MCF 10A (cell line): ENCODE measurements at regions not wholly inside any gene's neighbourhood (a gene's known extent, or its start where the extent isn't known, plus 50 kb on each side); places are given as distances from the start of the nearest gene placed in this dataset.

ENCODE experiments used
- BruUV-seq: library from RNA; stranded (reverse); fragments of 400-500 nt; replicated peaks from 2 replicates; lab custom pipeline; 2021; lab: Mats Ljungman, UMichigan
- CTCF ChIA-PET: fragments of 300-600 bp; sonication (Branson Sonifier 250); formaldehyde crosslinking; extraction: SDS; loops from one replicate; lab custom pipeline; 2021; ENCODE audit warnings: antibody characterized with exemption, inconsistent platforms; lab: Yijun Ruan, JAX
- POLR2A ChIA-PET: fragments of 300-600, 350-650 bp; sonication (Branson Sonifier 250); formaldehyde crosslinking; extraction: SDS; loops from one replicate; lab custom pipeline; 2020; ENCODE audit warnings: antibody characterized with exemption, inconsistent platforms; lab: Yijun Ruan, JAX
- DNase-seq: peaks from one replicate; pipeline ENCODE4 v3.0.0-alpha.2; 2018; ENCODE audit not compliant: unreplicated experiment
- H3K27ac Mint-ChIP-seq: one replicate; pipeline ENCODE4 v1.8.0; 2022; ENCODE audit warnings: mild to moderate bottlenecking, low read depth, mixed read lengths; ENCODE audit not compliant: unreplicated experiment
- H3K27me3 Mint-ChIP-seq: one replicate; pipeline ENCODE4 v1.8.0; 2022; ENCODE audit warnings: mixed read lengths; ENCODE audit not compliant: insufficient read depth, unreplicated experiment
- H3K36me3 Mint-ChIP-seq: one replicate; pipeline ENCODE4 v1.8.0; 2022; ENCODE audit warnings: mild to moderate bottlenecking, moderate library complexity, mixed read lengths; ENCODE audit not compliant: insufficient read depth, unreplicated experiment
- H3K4me1 Mint-ChIP-seq: one replicate; pipeline ENCODE4 v1.8.0; 2022; ENCODE audit warnings: mixed read lengths; ENCODE audit not compliant: insufficient read depth, unreplicated experiment
- H3K4me3 Mint-ChIP-seq: one replicate; pipeline ENCODE4 v1.8.0; 2022; ENCODE audit warnings: mild to moderate bottlenecking, moderate library complexity, mixed read lengths; ENCODE audit not compliant: unreplicated experiment
- H3K9me3 Mint-ChIP-seq: one replicate; pipeline ENCODE4 v1.8.0; 2022; ENCODE audit warnings: mixed read lengths; ENCODE audit not compliant: unreplicated experiment
- CTCF ChIP-seq: fragments of 200-600 bp; IDR thresholded peaks from one replicate; pipeline ENCODE4 v1.8.0; 2022; ENCODE audit warnings: antibody characterized with exemption, mild to moderate bottlenecking; ENCODE audit not compliant: unreplicated experiment
- intact Hi-C: fragments of 100-400 bp; cut with micrococcal nuclease; formaldehyde crosslinking; loops from 2 replicates; pipeline ENCODE4 v1.14.1; 2022

- H3K27me3 Mint-ChIP-seq, result no peaks in the 10 kb centered on the region
- CTCF ChIA-PET, result no interaction called here
- intact Hi-C loops, result no loop called here
- no peaks in the 10 kb centered on the region for H3K9me3 Mint-ChIP-seq
- POLR2A ChIA-PET, result interaction anchor here (1.0 kb wide), 1 partner anchor 77 kb away, joined by 3 read pairs; no protein-coding TSS in a partner anchor
- H3K27ac Mint-ChIP-seq, result no peak overlapping the region
- H3K36me3 Mint-ChIP-seq, result no peaks in the 10 kb centered on the region
- no peaks in the 10 kb centered on the region for H3K4me1 Mint-ChIP-seq
- H3K4me3 Mint-ChIP-seq, result no peak overlapping the region
- DNase-seq, result no peak
- TF ChIP-seq CTCF, result no peak
- BruUV-seq, result no TSS peak
Measured at GRCh38 chr4:124790471-124790870, 77.9 kb upstream of the ANKRD50 start.

GRCh38 chr4:124786634-124787033 is 74.1 kb upstream of the ANKRD50 start:
- H3K36me3 Mint-ChIP-seq, result no peaks in the 10 kb centered on the region
- no peak overlapping the region for H3K4me3 Mint-ChIP-seq
- intact Hi-C loops, result no loop called here
- TF ChIP-seq CTCF, result no peak
- ChIA-PET CTCF (interaction anchor here (0.6 to 1.5 kb wide), 5 partner anchors 14 to 1399 kb away, joined by 3 to 5 read pairs (median 3); no protein-coding TSS in a partner anchor), POLR2A (no interaction called here)
- no peak overlapping the region for H3K27ac Mint-ChIP-seq
- no peaks in the 10 kb centered on the region for H3K9me3 Mint-ChIP-seq
- DNase-seq, result no peak
- no TSS peak for BruUV-seq
- no peaks in the 10 kb centered on the region for H3K27me3 Mint-ChIP-seq
- no peaks in the 10 kb centered on the region for H3K4me1 Mint-ChIP-seq

GRCh38 chr4:124785645-124786044 is 73.1 kb upstream of the ANKRD50 start:
- CTCF ChIA-PET, result interaction anchor here (0.6 to 1.5 kb wide), 3 partner anchors 19 to 71 kb away, joined by 3 to 5 read pairs (median 4); no protein-coding TSS in a partner anchor
- H3K36me3 Mint-ChIP-seq, result no peaks in the 10 kb centered on the region
- POLR2A ChIA-PET, result no interaction called here
- no peaks in the 10 kb centered on the region for H3K9me3 Mint-ChIP-seq
- no peaks in the 10 kb centered on the region for H3K27me3 Mint-ChIP-seq
- DNase-seq, result no peak
- no peak overlapping the region for H3K4me3 Mint-ChIP-seq
- no peaks in the 10 kb centered on the region for H3K4me1 Mint-ChIP-seq
- no TSS peak for BruUV-seq
- no peak for TF ChIP-seq CTCF
- H3K27ac Mint-ChIP-seq, result no peak overlapping the region
- intact Hi-C loops, result no loop called here

GRCh38 chr4:124783847-124784246 is 71.3 kb upstream of the ANKRD50 start:
- H3K36me3 Mint-ChIP-seq, result no peaks in the 10 kb centered on the region

More at GRCh38 chr4:124783847-124784246, 71.3 kb upstream of the ANKRD50 start:
- intact Hi-C loops, result no loop called here
- Mint-ChIP-seq H3K27me3 (no peaks in the 10 kb centered on the region), H3K9me3 (no peaks in the 10 kb centered on the region), H3K4me3 (no peak overlapping the region), H3K4me1 (no peaks in the 10 kb centered on the region), H3K27ac (no peak overlapping the region)
- POLR2A ChIA-PET, result no interaction called here
- DNase-seq, result peak; percentile 8
- no TSS peak for BruUV-seq
- CTCF ChIA-PET, result no interaction called here
- TF ChIP-seq CTCF, result no peak
